GM12864 (cell line): ENCODE measurements at regions not wholly inside any gene's neighbourhood (a gene's known extent, or its start where the extent isn't known, plus 50 kb on each side); places are given as distances from the start of the nearest gene placed in this dataset.
A peak's percentile ranks its signal among the peaks of the same experiment; 100 is the strongest.

Experiments
- DNase-seq: peaks from one replicate; pipeline ENCODE4 v3.0.0-alpha.2; 2011; ENCODE audit warnings: low read depth
- H3K4me3 ChIP-seq: 2 replicates; pipeline ENCODE4 v1.5.1; 2011; ENCODE audit warnings: mild to moderate bottlenecking, low read depth, low read length, control low read depth
- TF ChIP-seq, protein P1 (sequence below): IDR thresholded peaks from 2 replicates; pipeline ENCODE4 v1.5.1; 2011; ENCODE audit warnings: low read depth, mild to moderate bottlenecking, moderate library complexity, low read length, control low read depth, inconsistent platforms; ENCODE audit errors: missing control alignments

DNA sequence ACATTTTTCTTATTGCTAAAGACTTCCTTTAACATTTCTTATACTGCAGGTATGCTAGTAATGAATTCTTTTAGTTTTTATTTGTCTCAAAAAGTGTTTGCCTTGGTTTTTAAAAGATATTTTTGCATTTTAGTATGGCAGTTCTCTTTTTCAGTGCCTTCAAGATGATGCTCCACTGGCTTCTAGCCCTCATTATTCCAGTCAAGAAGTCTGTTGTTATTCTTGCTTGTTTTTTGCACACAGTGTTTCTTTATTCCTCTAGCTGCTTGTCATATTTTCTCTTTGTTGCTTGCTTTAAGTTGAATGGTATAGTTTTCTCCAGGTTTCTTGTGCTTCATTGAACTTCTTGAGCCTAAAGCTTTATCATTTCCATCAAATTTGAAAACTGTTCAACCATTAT, 158.0 kb upstream of the SPHKAP start:
- DNase-seq = no peak
- TF ChIP-seq, protein P1, sequence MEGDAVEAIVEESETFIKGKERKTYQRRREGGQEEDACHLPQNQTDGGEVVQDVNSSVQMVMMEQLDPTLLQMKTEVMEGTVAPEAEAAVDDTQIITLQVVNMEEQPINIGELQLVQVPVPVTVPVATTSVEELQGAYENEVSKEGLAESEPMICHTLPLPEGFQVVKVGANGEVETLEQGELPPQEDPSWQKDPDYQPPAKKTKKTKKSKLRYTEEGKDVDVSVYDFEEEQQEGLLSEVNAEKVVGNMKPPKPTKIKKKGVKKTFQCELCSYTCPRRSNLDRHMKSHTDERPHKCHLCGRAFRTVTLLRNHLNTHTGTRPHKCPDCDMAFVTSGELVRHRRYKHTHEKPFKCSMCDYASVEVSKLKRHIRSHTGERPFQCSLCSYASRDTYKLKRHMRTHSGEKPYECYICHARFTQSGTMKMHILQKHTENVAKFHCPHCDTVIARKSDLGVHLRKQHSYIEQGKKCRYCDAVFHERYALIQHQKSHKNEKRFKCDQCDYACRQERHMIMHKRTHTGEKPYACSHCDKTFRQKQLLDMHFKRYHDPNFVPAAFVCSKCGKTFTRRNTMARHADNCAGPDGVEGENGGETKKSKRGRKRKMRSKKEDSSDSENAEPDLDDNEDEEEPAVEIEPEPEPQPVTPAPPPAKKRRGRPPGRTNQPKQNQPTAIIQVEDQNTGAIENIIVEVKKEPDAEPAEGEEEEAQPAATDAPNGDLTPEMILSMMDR = no peak
- no peak overlapping the region for H3K4me3 ChIP-seq

DNA sequence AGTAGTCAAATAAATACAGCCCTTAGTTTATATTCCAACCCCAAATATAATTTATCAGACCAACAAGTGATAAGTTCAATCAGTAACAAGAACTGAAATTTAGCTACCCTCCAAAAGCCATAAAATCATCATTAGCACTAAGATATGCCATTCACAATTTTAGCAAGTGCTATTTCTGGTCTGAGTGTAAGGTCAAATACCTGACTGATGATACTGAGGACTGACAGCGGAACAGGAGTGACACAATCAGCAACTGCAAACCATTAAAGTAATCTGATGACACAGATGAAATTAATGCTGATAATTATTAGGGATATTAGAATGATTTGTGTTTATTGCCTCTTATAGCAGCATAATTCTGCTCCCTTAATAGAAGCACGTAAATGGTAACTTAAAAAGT, 152.7 kb upstream of the SPHKAP start:
- DNase-seq = no peak
- TF ChIP-seq, protein P1 = no peak
- H3K4me3 ChIP-seq = no peak overlapping the region

DNA sequence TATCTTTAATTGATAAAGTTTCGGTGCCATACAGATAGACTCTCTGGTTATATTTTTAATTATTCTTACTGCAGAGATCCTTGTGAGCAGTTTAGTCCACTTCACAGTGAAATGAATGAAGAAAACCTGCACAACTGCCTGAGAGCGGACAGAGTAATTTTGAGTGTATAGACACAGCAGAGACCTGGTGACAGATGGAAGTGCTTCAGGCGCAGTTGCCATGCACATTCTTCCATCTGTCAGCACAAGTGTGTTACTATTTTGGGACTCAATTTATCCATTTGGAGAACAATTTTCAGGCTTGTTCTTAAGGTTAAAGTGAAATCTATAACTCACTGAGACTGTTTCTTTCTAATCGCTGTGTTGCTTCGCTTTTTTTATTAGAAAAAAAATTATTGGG, 147.8 kb upstream of the SPHKAP start:
- TF ChIP-seq, protein P1 = no peak
- no peak overlapping the region for H3K4me3 ChIP-seq
- DNase-seq = no peak

DNA sequence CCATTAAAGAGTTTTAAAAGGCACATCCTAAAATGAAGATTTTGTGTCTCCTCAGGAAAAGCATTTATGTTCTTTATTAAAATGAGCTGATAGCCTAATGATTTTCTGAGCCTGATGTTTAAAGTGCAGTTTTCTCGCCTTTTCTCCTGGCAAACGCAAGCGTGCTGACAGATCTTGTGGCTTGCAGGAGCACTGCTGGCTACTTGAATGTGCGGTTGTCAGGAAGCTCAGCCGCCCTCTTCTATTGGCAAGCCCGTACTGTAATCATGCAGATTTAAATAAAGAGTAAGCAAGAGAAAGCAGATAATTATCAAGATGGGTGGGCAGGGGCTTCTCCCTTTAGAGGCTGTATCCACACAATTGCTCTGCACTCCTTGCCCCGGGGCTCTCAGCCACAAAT, 139.5 kb upstream of the SPHKAP start:
- TF ChIP-seq, protein P1 = no peak
- H3K4me3 ChIP-seq = no peak overlapping the region
- no peak for DNase-seq

GRCh38 chr2:228318218-228318617, 136.7 kb upstream of the SPHKAP start:
- no peak for DNase-seq
- TF ChIP-seq, protein P1 = peak; percentile 46
- no peak overlapping the region for H3K4me3 ChIP-seq

GRCh38 chr2:228312172-228312571, 130.7 kb upstream of the SPHKAP start:
- no peak overlapping the region for H3K4me3 ChIP-seq
- DNase-seq = no peak
- TF ChIP-seq, protein P1 = no peak

DNA sequence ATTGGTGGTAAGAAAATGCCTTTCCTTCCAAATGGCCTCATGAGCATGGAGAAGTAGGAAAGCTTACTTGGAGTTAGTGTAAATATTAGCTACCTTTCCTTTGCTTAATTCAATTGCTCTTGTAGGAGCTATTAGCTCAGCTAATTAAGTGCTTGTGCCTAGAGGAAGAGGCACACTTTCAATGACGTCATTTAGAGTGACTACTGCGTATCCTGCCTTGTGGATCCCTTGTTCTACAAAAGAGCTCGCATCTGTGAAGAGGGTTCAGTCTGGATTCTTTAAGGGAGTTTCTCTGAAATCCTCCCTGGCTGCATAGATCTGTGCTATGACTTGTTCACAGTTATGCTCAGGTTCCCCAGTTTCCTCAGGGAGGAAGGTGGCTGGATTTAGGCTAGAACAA, 122.5 kb upstream of the SPHKAP start:
- TF ChIP-seq, protein P1 = no peak
- no peak overlapping the region for H3K4me3 ChIP-seq
- DNase-seq = no peak
